H1 (cell line): ENCODE measurements at regions not wholly inside any gene's neighbourhood (a gene's known extent, or its start where the extent isn't known, plus 50 kb on each side); places are given as distances from the start of the nearest gene placed in this dataset.

ENCODE experiments used
- CTCF ChIA-PET: fragments of 300-600 bp; sonication (Branson Sonifier 250); formaldehyde crosslinking; loops from one replicate; lab custom pipeline; 2021; ENCODE audit not compliant: partially characterized antibody; lab: Charles Lee
- POLR2A ChIA-PET: fragments of 300-600 bp; sonication (Branson Sonifier 250); formaldehyde crosslinking; loops from one replicate; lab custom pipeline; 2021; ENCODE audit warnings: inconsistent platforms; ENCODE audit not compliant: partially characterized antibody; lab: Charles Lee
- DNase-seq, 2 experiments: peaks; one replicate each; pipeline versions ENCODE4 v3.0.0 to v3.0.0-alpha.2; 2010 to 2022; ENCODE audit warnings: low spot score in 2 of 2, low read depth in 1 of 2, mixed read lengths in 1 of 2
- FAIRE-seq: peaks from 2 replicates; lab custom pipeline; 2011; peaks lifted over from hg19 to GRCh38; lab: Jason Lieb, UNC
- H2AFZ ChIP-seq: 2 replicates; pipeline ENCODE4 v1.8.1; 2012; ENCODE audit warnings: low read length, inconsistent platforms
- H2AK5ac ChIP-seq: 2 replicates; pipeline ENCODE4 v1.6.1; 2013; ENCODE audit warnings: low read depth, low read length
- H2BK120ac ChIP-seq: replicated peaks from 2 replicates; pipeline ENCODE3; 2013; ENCODE audit warnings: low read depth, low read length, inconsistent platforms
- H2BK12ac ChIP-seq: 2 replicates; pipeline ENCODE4 v1.6.1; 2013; ENCODE audit warnings: low read depth, low read length
- H2BK15ac ChIP-seq: 2 replicates; pipeline ENCODE4 v1.6.1; 2013; ENCODE audit warnings: low read length
- H2BK20ac ChIP-seq: 2 replicates; pipeline ENCODE4 v1.6.1; 2013; ENCODE audit warnings: low read length
- H2BK5ac ChIP-seq: 2 replicates; pipeline ENCODE4 v1.6.1; 2013; ENCODE audit warnings: low read depth, low read length
- H3K14ac ChIP-seq: 2 replicates; pipeline ENCODE4 v1.6.1; 2013; ENCODE audit warnings: inconsistent platforms; ENCODE audit not compliant: insufficient read length
- H3K18ac ChIP-seq: 2 replicates; pipeline ENCODE4 v1.6.1; 2013; ENCODE audit warnings: low read length; ENCODE audit errors: extremely low read depth
- H3K23ac ChIP-seq: 2 replicates; pipeline ENCODE4 v1.6.1; 2013; ENCODE audit warnings: inconsistent platforms; ENCODE audit not compliant: insufficient read length
- H3K23me2 ChIP-seq: 2 replicates; pipeline ENCODE4 v1.6.1; 2013; ENCODE audit warnings: low read depth, low read length
- H3K27ac ChIP-seq: 2 replicates; pipeline ENCODE4 v1.6.1; 2011; ENCODE audit warnings: low read depth, low read length, inconsistent platforms
- H3K27me3 ChIP-seq, 4 experiments: replicated peaks in 1 of 4; 1 replicate in 1 of 4; 2 replicates in 3 of 4; pipeline versions ENCODE4 v1.6.1 to v1.8.1; 2011 to 2013; ENCODE audit warnings: low read length in 3 of 4, mild to moderate bottlenecking in 3 of 4, inconsistent platforms in 2 of 4, mixed read lengths in 2 of 4, moderate library complexity in 1 of 4; ENCODE audit not compliant: control insufficient read depth in 3 of 4, insufficient read depth in 3 of 4; ENCODE audit errors: extremely low read depth in 1 of 4
- H3K36me3 ChIP-seq, 4 experiments: 2 replicates each; pipeline versions ENCODE4 v1.6.1 to v1.8.1; 2011 to 2013; ENCODE audit warnings: mild to moderate bottlenecking in 4 of 4, low read length in 3 of 4, moderate library complexity in 2 of 4, control low read depth in 1 of 4, inconsistent platforms in 1 of 4; ENCODE audit not compliant: insufficient read depth in 4 of 4, control insufficient read depth in 2 of 4
- H3K4ac ChIP-seq: replicated peaks from 2 replicates; pipeline ENCODE3; 2013; ENCODE audit warnings: low read length, low read depth, mixed read lengths, inconsistent platforms; ENCODE audit not compliant: insufficient read length
- H3K4me1 ChIP-seq, 4 experiments: replicated peaks in 1 of 4; 1 replicate in 1 of 4; 2 replicates in 3 of 4; pipeline versions ENCODE4 v1.6.1 to v1.8.1; 2011 to 2013; ENCODE audit warnings: low read length in 3 of 4, inconsistent platforms in 2 of 4, mixed read lengths in 1 of 4; ENCODE audit not compliant: insufficient read depth in 4 of 4, control insufficient read depth in 3 of 4
- H3K4me2 ChIP-seq, 2 experiments: 2 replicates each; pipeline versions ENCODE4 v1.6.1 to v1.8.1; 2011 to 2013; ENCODE audit warnings: low read depth in 2 of 2, low read length in 2 of 2, control low read depth in 1 of 2, inconsistent platforms in 1 of 2, mild to moderate bottlenecking in 1 of 2; ENCODE audit not compliant: insufficient read depth in 1 of 2
- H3K4me3 ChIP-seq, 4 experiments: fragments of 200-600, 300-600 bp in 1 of 4; sonication (generic), shearing (Covaris generic), sonication (Bioruptor Twin) in 1 of 4; 2 replicates each; pipeline versions ENCODE4 v1.5.1 to v1.8.1; 2011 to 2016; ENCODE audit warnings: low read length in 4 of 4, low read depth in 3 of 4, control low read depth in 2 of 4, inconsistent platforms in 2 of 4, mild to moderate bottlenecking in 2 of 4, mixed read lengths in 1 of 4, moderate library complexity in 1 of 4; ENCODE audit not compliant: insufficient read depth in 2 of 4; ENCODE audit errors: extremely low read depth in 1 of 4
- H3K56ac ChIP-seq: replicated peaks from 2 replicates; pipeline ENCODE3; 2013; ENCODE audit warnings: low read depth, mild to moderate bottlenecking, mixed read lengths, low read length, inconsistent platforms; ENCODE audit not compliant: insufficient read length
- H3K79me1 ChIP-seq: 2 replicates; pipeline ENCODE4 v1.6.1; 2013; ENCODE audit warnings: low read depth, low read length, control low read depth
- H3K79me2 ChIP-seq, 2 experiments: 2 replicates each; pipeline versions ENCODE4 v1.6.1 to v1.8.1; 2012 to 2013; ENCODE audit warnings: low read length in 2 of 2, mild to moderate bottlenecking in 2 of 2, inconsistent platforms in 1 of 2; ENCODE audit not compliant: insufficient read depth in 2 of 2, control insufficient read depth in 1 of 2
- H3K9ac ChIP-seq, 4 experiments: replicated peaks in 1 of 4; 1 replicate in 1 of 4; 2 replicates in 3 of 4; pipeline versions ENCODE4 v1.6.1 to v1.8.1; 2011 to 2013; ENCODE audit warnings: low read depth in 3 of 4, low read length in 3 of 4, control low read depth in 2 of 4, mild to moderate bottlenecking in 2 of 4, moderate library complexity in 2 of 4, inconsistent platforms in 1 of 4; ENCODE audit errors: extremely low read depth in 1 of 4
- H3K9me3 ChIP-seq, 2 experiments: 2 replicates each; pipeline versions ENCODE4 v1.6.1 to v1.8.1; 2012 to 2013; ENCODE audit warnings: mild to moderate bottlenecking in 2 of 2, moderate library complexity in 2 of 2, control low read depth in 1 of 2, inconsistent platforms in 1 of 2, low read depth in 1 of 2, low read length in 1 of 2, mixed read lengths in 1 of 2; ENCODE audit not compliant: insufficient read depth in 2 of 2
- H4K20me1 ChIP-seq, 2 experiments: replicated peaks in 1 of 2; 2 replicates each; pipeline versions ENCODE3 to v1.8.1; 2011 to 2013; ENCODE audit warnings: inconsistent platforms in 2 of 2, low read length in 2 of 2, mild to moderate bottlenecking in 1 of 2; ENCODE audit not compliant: insufficient read depth in 2 of 2, control insufficient read depth in 1 of 2
- H4K5ac ChIP-seq: 2 replicates; pipeline ENCODE4 v1.6.1; 2013; ENCODE audit warnings: low read length, low read depth, mixed read lengths, inconsistent platforms; ENCODE audit not compliant: insufficient read length
- H4K8ac ChIP-seq: 2 replicates; pipeline ENCODE4 v1.8.0; 2013; ENCODE audit warnings: mild to moderate bottlenecking, moderate library complexity, low read length, inconsistent platforms; ENCODE audit not compliant: insufficient read depth; ENCODE audit errors: extremely low read depth
- H4K91ac ChIP-seq: replicated peaks from 2 replicates; pipeline ENCODE3; 2013; ENCODE audit warnings: low read length, mixed read lengths, inconsistent platforms; ENCODE audit not compliant: insufficient read length
- BCL11A ChIP-seq, 2 experiments: IDR thresholded peaks; one replicate each; pipeline ENCODE4 v1.6.1; 2011; ENCODE audit warnings: low read depth in 2 of 2, low read length in 2 of 2, mild to moderate bottlenecking in 2 of 2
- BRCA1 ChIP-seq: IDR thresholded peaks from 2 replicates; pipeline ENCODE4 v1.6.1; 2012; ENCODE audit warnings: low read depth, low read length, improper control_type of control experiment
- FOSL1 ChIP-seq: IDR thresholded peaks from 2 replicates; pipeline ENCODE4 v1.6.1; 2011; ENCODE audit warnings: mild to moderate bottlenecking, low read depth, low read length, moderate library complexity; ENCODE audit not compliant: insufficient read depth
- KDM4A ChIP-seq: IDR thresholded peaks from one replicate; pipeline ENCODE4 v1.7.1; 2012; ENCODE audit warnings: low read depth, mild to moderate bottlenecking, moderate library complexity, low read length, inconsistent platforms; ENCODE audit not compliant: severe bottlenecking
- PHF8 ChIP-seq: fragments of 200-600 bp; sonication (generic); conservative IDR thresholded peaks from 2 replicates; pipeline ENCODE4 v1.7.1; 2012; ENCODE audit warnings: low read depth, mild to moderate bottlenecking, inconsistent platforms, low read length, moderate library complexity
- POU5F1 ChIP-seq: IDR thresholded peaks from 2 replicates; pipeline ENCODE4 v1.6.1; 2011; ENCODE audit warnings: low read depth, mild to moderate bottlenecking, low read length, moderate library complexity
- RBBP5 ChIP-seq: IDR thresholded peaks from 2 replicates; pipeline ENCODE4 v1.7.1; 2012; ENCODE audit warnings: low read depth, mild to moderate bottlenecking, inconsistent platforms, low read length, moderate library complexity, borderline replicate concordance
- RNF2 ChIP-seq: fragments of 200-900, 300-1000 bp; sonication (generic); IDR thresholded peaks from 2 replicates; pipeline ENCODE4 v1.7.1; 2016; ENCODE audit warnings: borderline replicate concordance, low read depth, mild to moderate bottlenecking, antibody characterized with exemption, low read length; ENCODE audit not compliant: poor library complexity, severe bottlenecking; ENCODE audit errors: missing control alignments
- SAP30 ChIP-seq: fragments of 300-600 bp; sonication (generic); IDR thresholded peaks from 2 replicates; pipeline ENCODE4 v1.7.1; 2012; ENCODE audit warnings: low read length, moderate library complexity, mild to moderate bottlenecking, inconsistent platforms; ENCODE audit not compliant: insufficient read depth, insufficient replicate concordance
- TCF12 ChIP-seq: IDR thresholded peaks from 2 replicates; pipeline ENCODE4 v1.6.1; 2011; ENCODE audit warnings: low read depth, mild to moderate bottlenecking, low read length
- ZNF274 ChIP-seq: IDR thresholded peaks from 2 replicates; pipeline ENCODE4 v1.7.0; 2012; ENCODE audit warnings: low read length, borderline replicate concordance; ENCODE audit errors: extremely low read depth
- WGBS, 2 experiments: shearing (Covaris generic) in 1 of 2; methylation state at CpG; one replicate each; pipeline versions ENCODE4 v1.1.6 to v1.1.7; 2013 to 2015; ENCODE audit warnings: low lambda C conversion rate in 2 of 2, mixed read lengths in 2 of 2, inconsistent platforms in 1 of 2, low coverage in 1 of 2, missing lambda C conversion rate in 1 of 2; ENCODE audit not compliant: insufficient replicate concordance in 2 of 2, insufficient coverage in 1 of 2, insufficient read length in 1 of 2; ENCODE audit errors: extremely low coverage in 1 of 2, missing lambda C conversion rate in 1 of 2; 5-methylcytosine and 5-hydroxymethylcytosine counted together
- TF ChIP-seq, protein P1 (sequence below), 3 experiments: IDR thresholded peaks; 1 replicate in 2 of 3; 2 replicates in 1 of 3; pipeline versions ENCODE4 v1.5.1 to v1.6.1; 2011; ENCODE audit warnings: low read length in 3 of 3, mild to moderate bottlenecking in 3 of 3, inconsistent platforms in 2 of 3, low read depth in 1 of 3, moderate library complexity in 1 of 3; ENCODE audit not compliant: insufficient read depth in 1 of 3; ENCODE audit errors: control extremely low read depth in 1 of 3

GRCh38 chr10:8738987-8739386 lies 684.5 kb downstream of the GATA3 start:
- Histone ChIP-seq H3K14ac (no peak overlapping the region), H2BK15ac (no peak overlapping the region), H2AFZ (no peak overlapping the region), H2BK5ac (no peak overlapping the region), H3K79me2 (no peaks in the 10 kb centered on the region), H3K27ac (no peak overlapping the region), H3K9ac (no peak overlapping the region), H2BK12ac (no peak overlapping the region), H3K36me3 (no peaks in the 10 kb centered on the region), H4K8ac (no peak overlapping the region), H3K4ac (no peak overlapping the region), H4K5ac (no peak overlapping the region), H3K9me3 (no peaks in the 10 kb centered on the region), H3K4me2 (no peak overlapping the region), H3K4me3 (no peak overlapping the region), H4K91ac (no peak overlapping the region), H3K27me3 (no peaks in the 10 kb centered on the region), H2BK120ac (no peak overlapping the region), H3K18ac (no peak overlapping the region), H2AK5ac (no peak overlapping the region), H3K23me2 (no peaks in the 10 kb centered on the region), H3K4me1 (no peaks in the 10 kb centered on the region), H3K23ac (no peak overlapping the region), H2BK20ac (no peak overlapping the region), H3K56ac (no peak overlapping the region), H4K20me1 (no peaks in the 10 kb centered on the region), H3K79me1 (no peaks in the 10 kb centered on the region)
- FAIRE-seq: no peak
- 83% methylated on average over 3 of the region's 3 CpGs; no CpG with 5 or more reads in 1 of the 2 experiments for WGBS, 2 experiments
- CTCF ChIA-PET: interaction anchor here (0.6 kb wide), 1 partner anchor 550 kb away, joined by 3 read pairs; no protein-coding TSS in a partner anchor
- POLR2A ChIA-PET: no interaction called here
- no peak for DNase-seq
- TF ChIP-seq BCL11A (IDR thresholded peaks at IDR 0.05; ENCODE audit: low read depth in 2 of 2, low read length in 2 of 2) (no peak), KDM4A (no peak), RBBP5 (no peak), RNF2 (no peak), ZNF274 (no peak), PHF8 (no peak), POU5F1 (no peak), SAP30 (no peak), TCF12 (no peak), BRCA1 (no peak), FOSL1 (no peak)
- TF ChIP-seq, protein P1, sequence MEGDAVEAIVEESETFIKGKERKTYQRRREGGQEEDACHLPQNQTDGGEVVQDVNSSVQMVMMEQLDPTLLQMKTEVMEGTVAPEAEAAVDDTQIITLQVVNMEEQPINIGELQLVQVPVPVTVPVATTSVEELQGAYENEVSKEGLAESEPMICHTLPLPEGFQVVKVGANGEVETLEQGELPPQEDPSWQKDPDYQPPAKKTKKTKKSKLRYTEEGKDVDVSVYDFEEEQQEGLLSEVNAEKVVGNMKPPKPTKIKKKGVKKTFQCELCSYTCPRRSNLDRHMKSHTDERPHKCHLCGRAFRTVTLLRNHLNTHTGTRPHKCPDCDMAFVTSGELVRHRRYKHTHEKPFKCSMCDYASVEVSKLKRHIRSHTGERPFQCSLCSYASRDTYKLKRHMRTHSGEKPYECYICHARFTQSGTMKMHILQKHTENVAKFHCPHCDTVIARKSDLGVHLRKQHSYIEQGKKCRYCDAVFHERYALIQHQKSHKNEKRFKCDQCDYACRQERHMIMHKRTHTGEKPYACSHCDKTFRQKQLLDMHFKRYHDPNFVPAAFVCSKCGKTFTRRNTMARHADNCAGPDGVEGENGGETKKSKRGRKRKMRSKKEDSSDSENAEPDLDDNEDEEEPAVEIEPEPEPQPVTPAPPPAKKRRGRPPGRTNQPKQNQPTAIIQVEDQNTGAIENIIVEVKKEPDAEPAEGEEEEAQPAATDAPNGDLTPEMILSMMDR (IDR thresholded peaks at IDR 0.05; ENCODE audit: control extremely low read depth in 1 of 3, insufficient read depth in 1 of 3, low read depth in 1 of 3, low read length in 3 of 3): no peak
